Pancreas (tissue), 10 donors: ENCODE measurements at regions not wholly inside any gene's neighbourhood (a gene's known extent, or its start where the extent isn't known, plus 50 kb on each side); places are given as distances from the start of the nearest gene placed in this dataset.
A peak's percentile ranks its signal among the peaks of the same experiment; 100 is the strongest.

Experiments used
- ATAC-seq, 4 donors: fragments of 200-7000 bp; cut with Tn5 transposase; one replicate each; pipeline versions ENCODE4 v1.8.0 to v1.9.1; 2020; ENCODE audit warnings: mild to moderate bottlenecking in 4 of 4, moderate library complexity in 4 of 4
- DNase-seq, 6 donors: peaks; one replicate each; pipeline ENCODE4 v3.0.0-alpha.2; 2020
- FAIRE-seq: peaks from 2 replicates; lab custom pipeline; 2012; peaks lifted over from hg19 to GRCh38; lab: Jason Lieb, UNC
- H3K27ac ChIP-seq, 4 donors: fragments of 200-600 bp; sonication (generic); 1 replicate in 3 of 4; 2 replicates in 1 of 4; pipeline versions ENCODE4 v1.5.0 to v1.8.0; 2020
- H3K27me3 ChIP-seq, 4 donors: fragments of 200-600 bp; one replicate each; pipeline ENCODE4 v1.8.0; 2021
- H3K36me3 ChIP-seq, 3 donors: fragments of 200-600 bp; sonication (generic) in 1 of 3; one replicate each; pipeline versions ENCODE4 v1.5.0 to v1.8.0; 2020 to 2021
- H3K4me1 ChIP-seq, 3 donors: fragments of 200-600 bp; one replicate each; pipeline ENCODE4 v1.8.0; 2021
- H3K4me3 ChIP-seq, 4 donors: fragments of 200-600 bp; sonication (generic) in 2 of 4; one replicate each; pipeline versions ENCODE4 v1.5.0 to v1.8.0; 2020 to 2021
- H3K9me3 ChIP-seq, 4 donors: fragments of 200-600 bp; one replicate each; pipeline ENCODE4 v1.8.0; 2021
- CTCF ChIP-seq, 4 donors: fragments of 200-600 bp; sonication (generic) in 3 of 4; IDR thresholded peaks; one replicate each; pipeline versions ENCODE4 v1.5.0 to v1.8.0; 2021; ENCODE audit warnings: antibody characterized with exemption in 4 of 4
- WGBS, 2 donors: extraction: QIAGEN DNeasy Blood & Tissue Kit; methylation state at CpG; one replicate each; pipeline ENCODE4 v1.1.7; 2013; 5-methylcytosine and 5-hydroxymethylcytosine counted together
- intact Hi-C, 3 donors: fragments of 100-400 bp; cut with DNase I; formaldehyde crosslinking; loops; one replicate each; pipeline versions ENCODE4 v1.11.1 to v1.14.2; 2022
- donor health status: healthy with polysubstance abuse.
- donor health status: DM: no; HTN: no; CAD: no; lungs with moderate emphysema.
- donor health status: DM: no; HTN: no; CAD: no.
- donor health status: control.
- donor health status: control.
- donor health status: Bipolar disorder and iron deficiency.
- donor health status: DM: yes; HTN: yes; CAD: no.
- donor health status: DM: no; HTN: no; CAD: no.
- donor health status: DM: no; HTN: no; CAD: no.
- donor health status: DM: yes; HTN: yes; CAD: no.

- TF ChIP-seq CTCF (IDR thresholded peaks at IDR 0.05) = no peak
- DNase-seq (no peak), ATAC-seq (no peak), FAIRE-seq (no peak)
- no peaks in the 10 kb centered on the region for H3K27me3 ChIP-seq
- H3K4me3 ChIP-seq = no peak overlapping the region
- no peaks in the 10 kb centered on the region for H3K9me3 ChIP-seq
- no peak overlapping the region for H3K27ac ChIP-seq
- intact Hi-C loops = no loop called here
- no peaks in the 10 kb centered on the region for H3K36me3 ChIP-seq
- WGBS, 2 donors = 81 to 89% methylated on average over 14 of the region's 14 CpGs
- H3K4me1 ChIP-seq = no peaks in the 10 kb centered on the region
These were observed 110.9 kb downstream of the GLI2 start for GRCh38 chr2:120846406-120847095.

GRCh38 chr2:120847700-120848321 is 112.1 kb downstream of the GLI2 start:
- WGBS, 2 donors = 63 to 75% methylated on average over 24 of the region's 24 CpGs
- intact Hi-C loops = no loop called here
- TF ChIP-seq CTCF (IDR thresholded peaks at IDR 0.05) = no peak
- Histone ChIP-seq H3K4me1 (no peaks in the 10 kb centered on the region), H3K27me3 (no peaks in the 10 kb centered on the region), H3K4me3 (no peak overlapping the region), H3K9me3 (no peaks in the 10 kb centered on the region), H3K27ac (no peak overlapping the region), H3K36me3 (no peaks in the 10 kb centered on the region)
- DNase-seq (peak in 2 of 6 donors; percentile 22 to 40), FAIRE-seq (no peak), ATAC-seq (no peak)

GRCh38 chr2:120849278-120849677 is 113.6 kb downstream of the GLI2 start:
- no peak for TF ChIP-seq CTCF (IDR thresholded peaks at IDR 0.05)
- Histone ChIP-seq H3K27me3 (no peaks in the 10 kb centered on the region), H3K27ac (no peak overlapping the region), H3K4me3 (no peak overlapping the region), H3K9me3 (no peaks in the 10 kb centered on the region), H3K36me3 (no peaks in the 10 kb centered on the region), H3K4me1 (no peaks in the 10 kb centered on the region)
- ATAC-seq (no peak), DNase-seq (no peak), FAIRE-seq (no peak)
- WGBS, 2 donors = 91 to 96% methylated on average over 2 of the region's 2 CpGs
- intact Hi-C loops = no loop called here

- ATAC-seq (no peak), DNase-seq (no peak), FAIRE-seq (no peak)
- TF ChIP-seq CTCF (IDR thresholded peaks at IDR 0.05) = no peak
- no peaks in the 10 kb centered on the region for H3K9me3 ChIP-seq
- WGBS, 2 donors = 76 to 78% methylated on average over 5 of the region's 5 CpGs
- no peak overlapping the region for H3K4me3 ChIP-seq
- intact Hi-C loops = no loop called here
- no peaks in the 10 kb centered on the region for H3K27me3 ChIP-seq
- no peaks in the 10 kb centered on the region for H3K4me1 ChIP-seq
- H3K36me3 ChIP-seq = no peaks in the 10 kb centered on the region
- H3K27ac ChIP-seq = no peak overlapping the region
These were observed 114.9 kb downstream of the GLI2 start for GRCh38 chr2:120850551-120850950.
